Activated T-cell treated with anti-CD3 and anti-CD28 coated beads, Interleukin-2, amount 50 U/mL, for 4 hours (primary cell): ENCODE measurements at regions not wholly inside any gene's neighbourhood (a gene's known extent, or its start where the extent isn't known, plus 50 kb on each side); places are given as distances from the start of the nearest gene placed in this dataset.

ENCODE experiments used
- ATAC-seq, 2 donors: fragments of 200-7000 bp; cut with Tn5 transposase; one replicate each; pipeline ENCODE4 v1.10.0; 2021
- DNase-seq: peaks from one replicate; pipeline ENCODE4 v3.0.0-alpha.2; 2020
- H3K27me3 Mint-ChIP-seq: one replicate; pipeline ENCODE4 v1.8.0; 2021; ENCODE audit warnings: low read depth, mixed read lengths
- H3K36me3 Mint-ChIP-seq: one replicate; pipeline ENCODE4 v1.8.0; 2022; ENCODE audit warnings: mixed read lengths; ENCODE audit not compliant: insufficient read depth
- H3K4me1 Mint-ChIP-seq: one replicate; pipeline ENCODE4 v1.8.0; 2021; ENCODE audit warnings: low read depth, mixed read lengths
- H3K4me3 Mint-ChIP-seq: one replicate; pipeline ENCODE4 v1.8.0; 2021; ENCODE audit warnings: mild to moderate bottlenecking, moderate library complexity, mixed read lengths
- H3K9me3 Mint-ChIP-seq: one replicate; pipeline ENCODE4 v1.8.0; 2021; ENCODE audit warnings: mixed read lengths

GRCh38 chr21:35952651-35953340 is 107.5 kb downstream of the SETD4 start:
- ATAC-seq = no peak
- Mint-ChIP-seq H3K4me1 (no peaks in the 10 kb centered on the region), H3K27me3 (peaks cover 8% of the 10 kb centered on the region), H3K4me3 (no peak overlapping the region), H3K9me3 (no peaks in the 10 kb centered on the region), H3K36me3 (no peaks in the 10 kb centered on the region)
- DNase-seq = no peak

- Mint-ChIP-seq H3K36me3 (no peaks in the 10 kb centered on the region), H3K4me3 (no peak overlapping the region), H3K4me1 (no peaks in the 10 kb centered on the region), H3K9me3 (no peaks in the 10 kb centered on the region), H3K27me3 (peaks cover 3% of the 10 kb centered on the region)
- ATAC-seq (no peak), DNase-seq (no peak)
Measured at GRCh38 chr21:35948982-35949381, 111.3 kb downstream of the SETD4 start.

- Mint-ChIP-seq H3K4me1 (no peaks in the 10 kb centered on the region), H3K9me3 (no peaks in the 10 kb centered on the region), H3K27me3 (peaks cover 3% of the 10 kb centered on the region), H3K36me3 (no peaks in the 10 kb centered on the region), H3K4me3 (no peak overlapping the region)
- no peak for ATAC-seq
- DNase-seq = no peak
Measured at GRCh38 chr21:35945089-35945671, 115.1 kb downstream of the SETD4 start.

GRCh38 chr21:35943752-35944151 is 116.6 kb downstream of the SETD4 start:
- Mint-ChIP-seq H3K36me3 (no peaks in the 10 kb centered on the region), H3K4me1 (no peaks in the 10 kb centered on the region), H3K4me3 (no peak overlapping the region), H3K27me3 (peaks cover 7% of the 10 kb centered on the region), H3K9me3 (no peaks in the 10 kb centered on the region)
- DNase-seq (no peak), ATAC-seq (no peak)

GRCh38 chr21:35942211-35943144 is 117.8 kb downstream of the SETD4 start:
- no peak for ATAC-seq

GRCh38 chr21:35940074-35940927 is 120.0 kb downstream of the SETD4 start:
- no peak for DNase-seq
- no peaks in the 10 kb centered on the region for H3K4me1 Mint-ChIP-seq
- ATAC-seq = no peak
- H3K4me3 Mint-ChIP-seq = no peak overlapping the region
- no peaks in the 10 kb centered on the region for H3K36me3 Mint-ChIP-seq
- peaks cover 7% of the 10 kb centered on the region for H3K27me3 Mint-ChIP-seq
- H3K9me3 Mint-ChIP-seq = no peaks in the 10 kb centered on the region

More at GRCh38 chr21:35942211-35943144, 117.8 kb downstream of the SETD4 start:
- H3K4me3 Mint-ChIP-seq = no peak overlapping the region
- peaks cover 7% of the 10 kb centered on the region for H3K27me3 Mint-ChIP-seq
- H3K36me3 Mint-ChIP-seq = no peaks in the 10 kb centered on the region
- no peaks in the 10 kb centered on the region for H3K9me3 Mint-ChIP-seq
- H3K4me1 Mint-ChIP-seq = no peaks in the 10 kb centered on the region
- no peak for DNase-seq

GRCh38 chr21:35938446-35938845 is 121.9 kb downstream of the SETD4 start:
- H3K9me3 Mint-ChIP-seq = no peaks in the 10 kb centered on the region
- H3K4me1 Mint-ChIP-seq = no peaks in the 10 kb centered on the region
- H3K36me3 Mint-ChIP-seq = no peaks in the 10 kb centered on the region
- no peak overlapping the region for H3K4me3 Mint-ChIP-seq
- DNase-seq (no peak), ATAC-seq (no peak)
- peaks cover 7% of the 10 kb centered on the region for H3K27me3 Mint-ChIP-seq

GRCh38 chr21:35933466-35933865 is 126.9 kb downstream of the SETD4 start:
- no peak for ATAC-seq
- Mint-ChIP-seq H3K4me3 (no peak overlapping the region), H3K27me3 (peaks cover 7% of the 10 kb centered on the region), H3K36me3 (no peaks in the 10 kb centered on the region), H3K9me3 (no peaks in the 10 kb centered on the region), H3K4me1 (no peaks in the 10 kb centered on the region)
- DNase-seq = no peak

GRCh38 chr21:35932232-35932911 is 128.0 kb downstream of the SETD4 start:
- no peak overlapping the region for H3K4me3 Mint-ChIP-seq
- H3K36me3 Mint-ChIP-seq = no peaks in the 10 kb centered on the region
- no peaks in the 10 kb centered on the region for H3K4me1 Mint-ChIP-seq
- peaks cover 7% of the 10 kb centered on the region for H3K27me3 Mint-ChIP-seq
- DNase-seq (no peak), ATAC-seq (peak; percentile 79 to 80)
- no peaks in the 10 kb centered on the region for H3K9me3 Mint-ChIP-seq

GRCh38 chr21:35929901-35930300 is 130.4 kb downstream of the SETD4 start:
- Mint-ChIP-seq H3K36me3 (no peaks in the 10 kb centered on the region), H3K4me1 (no peaks in the 10 kb centered on the region)
- no peak for ATAC-seq

GRCh38 chr21:35927262-35927661 is 133.1 kb downstream of the SETD4 start:
- Mint-ChIP-seq H3K27me3 (peaks cover 21% of the 10 kb centered on the region), H3K36me3 (no peaks in the 10 kb centered on the region), H3K9me3 (no peaks in the 10 kb centered on the region), H3K4me1 (no peaks in the 10 kb centered on the region), H3K4me3 (no peak overlapping the region)
- ATAC-seq (no peak), DNase-seq (no peak)

More at GRCh38 chr21:35929901-35930300, 130.4 kb downstream of the SETD4 start:
- Mint-ChIP-seq H3K4me3 (no peak overlapping the region), H3K27me3 (peaks cover 16% of the 10 kb centered on the region), H3K9me3 (no peaks in the 10 kb centered on the region)
- no peak for DNase-seq

GRCh38 chr21:35926003-35926740 is 134.2 kb downstream of the SETD4 start:
- Mint-ChIP-seq H3K4me3 (no peak overlapping the region), H3K4me1 (no peaks in the 10 kb centered on the region), H3K27me3 (peaks cover 21% of the 10 kb centered on the region), H3K9me3 (no peaks in the 10 kb centered on the region), H3K36me3 (no peaks in the 10 kb centered on the region)
- DNase-seq = no peak
- no peak for ATAC-seq

- H3K9me3 Mint-ChIP-seq = no peaks in the 10 kb centered on the region
- H3K4me1 Mint-ChIP-seq = no peaks in the 10 kb centered on the region
- peaks cover 24% of the 10 kb centered on the region for H3K27me3 Mint-ChIP-seq
- no peak overlapping the region for H3K4me3 Mint-ChIP-seq
- ATAC-seq = peak in 1 of 2 donors; percentile 31
- DNase-seq = no peak
- H3K36me3 Mint-ChIP-seq = no peaks in the 10 kb centered on the region
Measured at GRCh38 chr21:35925497-35925896, 134.8 kb downstream of the SETD4 start.
